ENCODE measurements at regions not wholly inside any gene's neighbourhood (a gene's known extent, or its start where the extent isn't known, plus 50 kb on each side); places are given as distances from the start of the nearest gene placed in this dataset.

DNA sequence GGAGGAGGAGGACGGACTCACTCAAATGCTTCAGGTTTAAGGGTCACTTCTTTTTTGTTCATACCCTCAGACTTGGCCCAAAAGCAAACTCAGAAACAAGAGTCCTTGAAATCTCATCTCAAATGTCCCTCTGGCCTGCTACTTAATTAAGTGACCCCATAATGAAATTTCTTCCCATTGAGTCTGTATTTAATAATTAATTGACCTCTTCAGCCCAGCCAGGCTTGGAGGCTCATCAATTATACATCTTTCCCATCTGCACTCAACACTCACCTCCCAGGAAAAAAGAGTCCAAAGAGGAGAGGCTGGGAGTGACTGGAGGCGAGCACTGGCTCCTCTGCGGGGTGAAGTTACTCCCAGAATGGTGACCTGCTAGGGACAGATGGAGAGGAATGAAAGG, 90.5 kb upstream of the EYA2 start:
- DNase-seq (ENCODE audit: low spot score) (no peak), ATAC-seq (ENCODE audit: low FRiP score) (no peak)
- TF ChIP-seq, protein P1, sequence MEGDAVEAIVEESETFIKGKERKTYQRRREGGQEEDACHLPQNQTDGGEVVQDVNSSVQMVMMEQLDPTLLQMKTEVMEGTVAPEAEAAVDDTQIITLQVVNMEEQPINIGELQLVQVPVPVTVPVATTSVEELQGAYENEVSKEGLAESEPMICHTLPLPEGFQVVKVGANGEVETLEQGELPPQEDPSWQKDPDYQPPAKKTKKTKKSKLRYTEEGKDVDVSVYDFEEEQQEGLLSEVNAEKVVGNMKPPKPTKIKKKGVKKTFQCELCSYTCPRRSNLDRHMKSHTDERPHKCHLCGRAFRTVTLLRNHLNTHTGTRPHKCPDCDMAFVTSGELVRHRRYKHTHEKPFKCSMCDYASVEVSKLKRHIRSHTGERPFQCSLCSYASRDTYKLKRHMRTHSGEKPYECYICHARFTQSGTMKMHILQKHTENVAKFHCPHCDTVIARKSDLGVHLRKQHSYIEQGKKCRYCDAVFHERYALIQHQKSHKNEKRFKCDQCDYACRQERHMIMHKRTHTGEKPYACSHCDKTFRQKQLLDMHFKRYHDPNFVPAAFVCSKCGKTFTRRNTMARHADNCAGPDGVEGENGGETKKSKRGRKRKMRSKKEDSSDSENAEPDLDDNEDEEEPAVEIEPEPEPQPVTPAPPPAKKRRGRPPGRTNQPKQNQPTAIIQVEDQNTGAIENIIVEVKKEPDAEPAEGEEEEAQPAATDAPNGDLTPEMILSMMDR (IDR thresholded peaks at IDR 0.05), result no peak

DNA sequence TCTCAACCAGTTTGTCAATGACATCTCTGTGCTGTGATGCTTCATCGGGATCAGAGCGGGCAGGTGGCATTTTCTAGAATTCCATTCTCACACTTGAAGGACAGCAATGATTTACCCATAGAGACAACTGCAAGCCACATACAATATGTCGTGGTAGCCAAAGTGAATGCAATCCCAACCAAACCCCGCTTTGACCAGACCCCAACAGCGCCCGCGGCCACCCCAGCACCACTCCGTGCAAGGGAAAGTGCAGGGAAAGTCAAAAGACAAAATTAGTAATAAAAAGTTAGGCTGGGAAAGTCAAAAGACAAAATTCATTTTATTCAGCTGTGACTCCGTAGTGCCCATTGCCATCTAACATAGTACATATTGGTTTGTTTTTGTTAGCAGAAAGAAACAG, 88.8 kb upstream of the EYA2 start:
- ATAC-seq (ENCODE audit: low FRiP score) (no peak), DNase-seq (ENCODE audit: low spot score) (no peak)
- TF ChIP-seq, protein P1 (IDR thresholded peaks at IDR 0.05), result no peak

DNA sequence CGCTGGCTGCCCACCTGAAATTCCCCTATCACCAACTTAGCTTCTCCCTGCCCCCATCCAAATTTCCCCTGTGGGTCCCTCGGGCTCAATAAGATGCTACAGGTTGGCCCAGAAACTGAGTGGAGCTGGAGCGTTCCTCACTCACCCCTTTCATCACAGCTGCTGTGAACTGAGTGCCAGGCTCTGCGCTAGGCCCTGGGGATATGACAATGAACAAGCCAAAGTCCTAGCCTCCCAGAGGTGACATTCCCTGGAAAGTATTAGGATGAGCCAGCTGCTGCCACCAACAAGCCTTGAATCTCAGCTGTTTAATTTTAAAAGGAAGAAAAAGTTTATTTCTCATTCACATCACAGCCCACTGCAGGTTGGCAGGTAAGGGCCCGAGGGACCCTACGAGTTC, 86.6 kb upstream of the EYA2 start:
- DNase-seq (ENCODE audit: low spot score) (no peak), ATAC-seq (ENCODE audit: low FRiP score) (no peak)
- TF ChIP-seq, protein P1 (IDR thresholded peaks at IDR 0.05), result no peak

DNA sequence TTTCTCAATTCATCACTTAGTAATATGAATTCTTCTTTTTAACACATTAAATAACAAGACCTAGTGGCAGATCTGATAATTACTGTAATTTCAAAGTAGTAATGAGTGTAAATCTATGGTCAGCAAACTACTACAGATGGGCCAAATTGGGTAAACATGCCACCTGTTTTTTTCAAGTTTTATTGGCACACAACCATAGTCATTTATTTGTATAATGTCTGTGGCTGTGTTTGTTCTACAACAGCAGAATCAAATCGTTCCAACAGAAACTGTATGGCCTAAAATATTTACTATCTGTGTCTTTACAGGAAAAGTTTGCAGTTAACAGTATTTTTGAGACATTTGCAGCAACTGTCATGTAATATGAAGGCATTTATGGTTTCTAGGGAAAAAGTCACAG, 86.1 kb upstream of the EYA2 start:
- ATAC-seq (ENCODE audit: low FRiP score), result no peak
- TF ChIP-seq, protein P1 (IDR thresholded peaks at IDR 0.05), result no peak
- DNase-seq (ENCODE audit: low spot score), result no peak

DNA sequence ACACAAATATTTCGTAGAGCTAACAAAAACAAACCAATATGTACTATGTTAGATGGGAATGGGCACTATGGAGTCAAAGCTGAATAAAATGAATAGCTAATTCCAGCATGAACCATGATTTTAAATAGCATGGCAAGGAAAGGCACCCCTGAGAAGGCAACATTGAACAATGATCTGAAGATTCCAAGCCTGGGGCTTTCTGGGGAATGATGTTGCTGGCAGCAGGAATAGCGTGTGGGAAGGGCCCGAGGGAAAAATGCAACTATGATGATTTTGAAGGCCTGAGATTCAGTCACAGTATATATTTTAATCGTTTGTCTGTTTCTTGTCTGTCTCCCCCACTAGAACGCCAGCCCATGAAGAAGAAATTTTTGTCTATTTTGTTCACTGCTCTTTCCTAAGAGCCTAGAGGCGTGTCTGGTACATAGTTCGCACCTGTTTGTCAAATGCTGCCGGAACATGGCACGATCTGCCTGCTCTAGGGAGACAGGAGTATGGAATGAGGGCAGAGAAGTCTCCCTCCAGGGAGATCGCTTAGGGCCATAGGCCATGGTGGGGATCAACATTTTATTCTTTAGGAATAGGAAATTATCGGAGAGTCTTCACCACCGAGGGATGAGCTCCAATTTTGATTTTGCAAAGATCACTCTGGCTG, 84.8 kb upstream of the EYA2 start:
- no peak for ATAC-seq (ENCODE audit: low FRiP score)
- DNase-seq (ENCODE audit: low spot score), result no peak
- TF ChIP-seq, protein P1 (IDR thresholded peaks at IDR 0.05), result no peak

DNA sequence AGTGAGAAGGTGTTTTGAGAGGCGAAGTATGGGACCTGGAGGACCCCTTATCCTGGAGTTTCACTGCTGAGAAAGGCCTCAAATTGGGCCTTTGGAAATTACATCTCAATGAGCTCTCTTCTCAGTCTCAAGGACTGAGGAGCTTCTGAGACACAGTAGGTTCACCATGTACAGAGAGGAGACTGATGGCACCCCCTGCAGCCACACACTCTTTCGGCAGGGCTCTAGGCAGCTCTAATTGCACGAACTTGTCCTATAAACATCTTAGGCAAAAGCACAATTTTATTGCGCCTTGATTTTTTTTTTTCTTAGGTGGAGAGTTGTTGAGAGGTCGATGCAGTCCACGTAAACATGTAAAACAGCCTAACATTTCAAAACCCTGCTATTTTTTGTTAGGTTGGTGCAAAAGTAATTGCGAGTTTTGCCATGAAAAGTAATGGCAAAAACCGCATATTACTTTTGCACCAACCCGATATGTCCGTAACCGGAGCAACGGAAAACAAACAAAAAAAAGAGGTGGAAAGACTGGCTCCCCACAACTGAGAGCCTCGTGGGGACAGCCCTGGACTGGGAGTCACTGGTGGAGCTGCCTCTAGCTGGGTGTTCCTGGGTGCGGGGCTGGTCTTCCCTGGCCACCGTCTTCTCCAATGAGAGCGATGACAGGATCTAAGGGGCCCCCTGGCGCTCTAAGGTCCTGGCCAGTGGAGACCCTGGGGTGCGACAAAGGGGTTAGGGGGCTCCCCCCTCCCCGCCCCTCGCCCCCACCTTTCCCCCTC, 84.0 kb upstream of the EYA2 start:
- TF ChIP-seq, protein P1 (IDR thresholded peaks at IDR 0.05), result no peak
- no peak for ATAC-seq (ENCODE audit: low FRiP score)
- no peak for DNase-seq (ENCODE audit: low spot score)

Measured in omental fat pad (tissue), 3 donors.